ENCODE measurements at regions not wholly inside any gene's neighbourhood (a gene's known extent, or its start where the extent isn't known, plus 50 kb on each side); places are given as distances from the start of the nearest gene placed in this dataset.

DNA sequence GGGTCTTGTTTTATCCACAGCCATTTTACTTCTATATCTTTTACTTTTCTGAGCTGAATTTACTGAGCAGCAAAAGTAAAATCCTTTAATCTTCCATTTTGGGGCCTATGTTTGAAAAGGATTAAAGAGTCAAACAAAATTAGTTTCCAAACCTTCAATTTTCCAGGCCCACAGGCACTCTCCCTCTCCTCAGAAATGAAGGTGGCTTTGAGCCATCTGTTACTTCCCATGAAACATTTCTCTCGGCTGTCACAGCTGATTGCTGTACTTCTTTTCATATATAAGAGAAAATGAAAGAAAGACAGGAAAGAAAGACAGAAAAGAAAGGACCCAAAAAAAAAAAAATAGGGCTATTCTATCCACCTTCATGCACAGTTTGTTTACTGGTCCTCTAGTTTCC is 194.9 kb downstream of the LACC1 start:
- TF ChIP-seq TAF1 (IDR thresholded peaks at IDR 0.05; ENCODE audit: borderline replicate concordance, insufficient read depth, low read length), result no peak
- TF ChIP-seq FOXP2 (optimal IDR thresholded peaks at IDR 0.05; ENCODE audit: borderline replicate concordance, extremely low read depth, extremely low read length, insufficient read depth), result no peak
- TF ChIP-seq POLR2AphosphoS5 (IDR thresholded peaks at IDR 0.05; ENCODE audit: low read depth, low read length), result no peak
- TF ChIP-seq, protein P1, sequence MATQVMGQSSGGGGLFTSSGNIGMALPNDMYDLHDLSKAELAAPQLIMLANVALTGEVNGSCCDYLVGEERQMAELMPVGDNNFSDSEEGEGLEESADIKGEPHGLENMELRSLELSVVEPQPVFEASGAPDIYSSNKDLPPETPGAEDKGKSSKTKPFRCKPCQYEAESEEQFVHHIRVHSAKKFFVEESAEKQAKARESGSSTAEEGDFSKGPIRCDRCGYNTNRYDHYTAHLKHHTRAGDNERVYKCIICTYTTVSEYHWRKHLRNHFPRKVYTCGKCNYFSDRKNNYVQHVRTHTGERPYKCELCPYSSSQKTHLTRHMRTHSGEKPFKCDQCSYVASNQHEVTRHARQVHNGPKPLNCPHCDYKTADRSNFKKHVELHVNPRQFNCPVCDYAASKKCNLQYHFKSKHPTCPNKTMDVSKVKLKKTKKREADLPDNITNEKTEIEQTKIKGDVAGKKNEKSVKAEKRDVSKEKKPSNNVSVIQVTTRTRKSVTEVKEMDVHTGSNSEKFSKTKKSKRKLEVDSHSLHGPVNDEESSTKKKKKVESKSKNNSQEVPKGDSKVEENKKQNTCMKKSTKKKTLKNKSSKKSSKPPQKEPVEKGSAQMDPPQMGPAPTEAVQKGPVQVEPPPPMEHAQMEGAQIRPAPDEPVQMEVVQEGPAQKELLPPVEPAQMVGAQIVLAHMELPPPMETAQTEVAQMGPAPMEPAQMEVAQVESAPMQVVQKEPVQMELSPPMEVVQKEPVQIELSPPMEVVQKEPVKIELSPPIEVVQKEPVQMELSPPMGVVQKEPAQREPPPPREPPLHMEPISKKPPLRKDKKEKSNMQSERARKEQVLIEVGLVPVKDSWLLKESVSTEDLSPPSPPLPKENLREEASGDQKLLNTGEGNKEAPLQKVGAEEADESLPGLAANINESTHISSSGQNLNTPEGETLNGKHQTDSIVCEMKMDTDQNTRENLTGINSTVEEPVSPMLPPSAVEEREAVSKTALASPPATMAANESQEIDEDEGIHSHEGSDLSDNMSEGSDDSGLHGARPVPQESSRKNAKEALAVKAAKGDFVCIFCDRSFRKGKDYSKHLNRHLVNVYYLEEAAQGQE (IDR thresholded peaks at IDR 0.05; ENCODE audit: insufficient read depth in 1 of 2, low read depth in 2 of 2, low read length in 2 of 2), result no peak
- TF ChIP-seq SIN3A (IDR thresholded peaks at IDR 0.05; ENCODE audit: borderline replicate concordance, insufficient read depth, low read length), result no peak

DNA sequence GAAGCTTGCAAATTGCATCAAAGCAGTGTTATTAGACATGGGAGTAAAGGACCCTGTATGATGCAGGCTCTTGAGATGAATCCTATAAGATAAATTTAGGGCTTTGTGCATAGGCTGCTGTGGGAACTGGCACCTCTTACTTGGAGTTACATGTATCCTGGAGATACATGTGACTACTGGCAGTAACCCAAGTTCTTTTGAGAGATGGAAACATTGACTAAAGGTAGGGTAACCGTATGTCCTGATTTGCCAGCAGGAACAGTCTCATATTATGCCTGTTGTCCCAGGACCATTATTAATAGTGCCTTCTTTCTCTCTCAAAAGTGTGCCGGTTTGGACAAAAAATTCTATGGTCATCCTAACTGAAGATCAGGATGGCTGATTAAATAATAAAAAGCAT is 195.4 kb downstream of the LACC1 start:
- TF ChIP-seq SIN3A (IDR thresholded peaks at IDR 0.05; ENCODE audit: borderline replicate concordance, insufficient read depth, low read length), result no peak
- TF ChIP-seq, protein P1 (IDR thresholded peaks at IDR 0.05; ENCODE audit: insufficient read depth in 1 of 2, low read depth in 2 of 2, low read length in 2 of 2), result no peak
- no peak for TF ChIP-seq TAF1 (IDR thresholded peaks at IDR 0.05; ENCODE audit: borderline replicate concordance, insufficient read depth, low read length)
- no peak for TF ChIP-seq POLR2AphosphoS5 (IDR thresholded peaks at IDR 0.05; ENCODE audit: low read depth, low read length)
- no peak for TF ChIP-seq FOXP2 (optimal IDR thresholded peaks at IDR 0.05; ENCODE audit: borderline replicate concordance, extremely low read depth, extremely low read length, insufficient read depth)

DNA sequence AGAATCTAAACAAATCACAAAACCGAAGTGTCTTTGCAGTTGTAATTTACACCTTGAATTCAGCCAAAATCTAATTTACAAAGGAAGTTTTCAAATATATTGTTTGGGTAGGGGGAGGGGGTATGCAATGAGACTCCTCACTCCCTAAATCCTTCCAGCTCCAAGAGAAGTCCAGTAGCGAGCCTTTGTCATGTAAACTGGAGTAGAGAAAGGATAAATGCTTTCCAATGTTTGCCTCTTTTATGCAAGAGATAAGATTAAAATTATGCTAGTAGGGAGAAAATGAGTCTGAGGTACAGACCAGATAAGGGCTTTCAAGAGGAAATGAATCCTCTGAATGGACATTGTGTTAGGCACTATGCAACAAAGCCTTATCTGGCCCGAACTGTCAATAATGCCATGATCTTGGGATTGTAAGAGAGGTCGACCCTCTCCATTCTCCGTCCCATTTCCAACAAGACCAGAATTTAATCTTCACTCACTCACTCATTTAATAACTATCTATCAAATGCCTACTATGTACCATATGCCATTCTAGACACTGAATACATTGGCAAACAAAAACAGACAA is 199.2 kb downstream of the LACC1 start:
- TF ChIP-seq FOXP2 (optimal IDR thresholded peaks at IDR 0.05; ENCODE audit: borderline replicate concordance, extremely low read depth, extremely low read length, insufficient read depth) (no peak), TAF1 (IDR thresholded peaks at IDR 0.05; ENCODE audit: borderline replicate concordance, insufficient read depth, low read length) (no peak)

DNA sequence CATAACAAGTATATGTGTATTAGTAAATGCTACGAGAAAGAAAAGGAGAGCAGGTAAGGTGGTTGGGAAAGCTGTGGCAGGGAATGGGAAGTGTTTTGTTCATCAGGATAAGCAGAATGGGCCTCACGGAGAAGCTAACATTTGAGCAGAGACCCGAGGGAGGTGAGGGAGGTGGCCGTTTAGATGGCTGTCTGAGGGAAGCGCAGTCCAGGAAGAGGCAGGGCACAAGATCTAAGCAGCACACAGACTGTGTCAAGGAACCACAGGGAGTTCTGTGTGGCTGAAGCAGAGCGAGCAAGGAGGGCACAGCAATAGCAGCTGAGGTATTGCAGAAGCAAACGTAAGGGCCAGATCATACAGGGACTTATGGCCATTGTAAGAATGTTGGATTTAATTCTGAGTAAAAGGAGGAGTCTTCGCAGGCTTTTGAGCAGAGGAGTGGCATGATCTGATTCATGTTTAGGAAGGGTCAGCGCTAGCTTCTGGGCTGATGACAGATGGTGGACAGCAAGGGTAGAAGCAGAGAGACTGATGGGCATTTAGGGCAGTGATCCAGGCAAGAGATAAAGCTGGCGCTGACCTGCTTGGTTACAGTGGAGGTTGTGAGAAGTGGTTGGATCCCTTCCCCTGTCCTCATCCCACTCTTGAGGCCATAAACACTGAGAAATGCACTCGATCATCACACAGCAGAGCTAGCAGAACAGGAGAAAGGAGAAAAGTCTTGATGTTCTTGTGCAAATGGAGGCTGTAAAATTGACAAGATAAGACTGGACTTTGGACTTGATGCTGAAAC is 199.9 kb downstream of the LACC1 start:
- TF ChIP-seq POLR2AphosphoS5 (IDR thresholded peaks at IDR 0.05; ENCODE audit: low read depth, low read length) (no peak), SIN3A (IDR thresholded peaks at IDR 0.05; ENCODE audit: borderline replicate concordance, insufficient read depth, low read length) (no peak), TAF1 (IDR thresholded peaks at IDR 0.05; ENCODE audit: borderline replicate concordance, insufficient read depth, low read length) (no peak), FOXP2 (optimal IDR thresholded peaks at IDR 0.05; ENCODE audit: borderline replicate concordance, extremely low read depth, extremely low read length, insufficient read depth) (no peak)
- TF ChIP-seq, protein P1 (IDR thresholded peaks at IDR 0.05; ENCODE audit: insufficient read depth in 1 of 2, low read depth in 2 of 2, low read length in 2 of 2), result no peak

DNA sequence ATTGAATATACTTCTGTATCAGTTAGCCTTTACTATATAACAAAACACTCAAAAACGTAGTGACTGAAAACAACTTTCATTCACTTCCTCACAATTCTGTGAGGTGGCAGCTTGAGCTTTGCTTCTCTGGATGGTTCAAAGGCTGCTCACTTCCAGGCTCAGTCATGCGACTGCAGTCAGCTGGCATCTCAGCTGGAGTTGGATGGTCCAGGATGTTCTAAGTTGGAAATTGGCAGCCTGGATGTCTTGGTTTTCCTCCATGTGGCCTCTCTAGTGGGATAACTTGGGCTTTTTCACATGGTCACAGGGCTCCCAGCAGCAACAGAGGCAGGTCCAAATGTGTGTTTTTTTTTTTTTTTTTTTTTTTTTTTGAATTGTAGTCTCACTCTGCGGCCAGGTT is 204.4 kb downstream of the LACC1 start:
- no peak for TF ChIP-seq TAF1 (IDR thresholded peaks at IDR 0.05; ENCODE audit: borderline replicate concordance, insufficient read depth, low read length)
- no peak for TF ChIP-seq SIN3A (IDR thresholded peaks at IDR 0.05; ENCODE audit: borderline replicate concordance, insufficient read depth, low read length)
- TF ChIP-seq FOXP2 (optimal IDR thresholded peaks at IDR 0.05; ENCODE audit: borderline replicate concordance, extremely low read depth, extremely low read length, insufficient read depth), result no peak
- TF ChIP-seq POLR2AphosphoS5 (IDR thresholded peaks at IDR 0.05; ENCODE audit: low read depth, low read length), result no peak
- TF ChIP-seq, protein P1 (IDR thresholded peaks at IDR 0.05; ENCODE audit: insufficient read depth in 1 of 2, low read depth in 2 of 2, low read length in 2 of 2), result no peak

Data from PFSK-1 (cell line).